ENCODE measurements at regions not wholly inside any gene's neighbourhood (a gene's known extent, or its start where the extent isn't known, plus 50 kb on each side); places are given as distances from the start of the nearest gene placed in this dataset.
"Not testable (repeated sequence)": the region's sequence is repeated elsewhere in the genome, so short reads cannot be mapped to it uniquely, and the experiment has no call there.

GRCh38 chr4:94068753-94069719 lies 138.6 kb upstream of the SMARCAD1 start:
- Histone ChIP-seq H3K4me3 (ENCODE audit: low read length) (no peak overlapping the region), H3K4me1 (ENCODE audit: control insufficient read depth, insufficient read depth, low read length) (no peaks in the 10 kb centered on the region), H3K36me3 (ENCODE audit: control insufficient read depth, insufficient read depth, low read length) (no peaks in the 10 kb centered on the region), H3K27me3 (ENCODE audit: control insufficient read depth, insufficient read depth, low read length) (no peaks in the 10 kb centered on the region), H3K27ac (ENCODE audit: low read length) (no peak overlapping the region), H3K9me3 (ENCODE audit: control insufficient read depth, insufficient read depth, low read length) (no peaks in the 10 kb centered on the region)
- no peaks in the 10 kb centered on the region for H3K4me1 Mint-ChIP-seq
- no peaks in the 10 kb centered on the region for H3K36me3 Mint-ChIP-seq
- peaks cover 6 to 10% of the 10 kb centered on the region in 2 donors for H3K9me3 Mint-ChIP-seq
- no peak overlapping the region for H3K27ac Mint-ChIP-seq
- intact Hi-C loops (cut with micrococcal nuclease): no loop called here
- DNase-seq (no peak), ATAC-seq (no peak)
- no peak overlapping the region for H3K4me3 Mint-ChIP-seq
- TF ChIP-seq CTCF (IDR thresholded peaks at IDR 0.05): no peak
- 88% methylated on average over 7 of the region's 8 CpGs for WGBS (ENCODE audit: insufficient coverage)
- no peaks in the 10 kb centered on the region for H3K27me3 Mint-ChIP-seq (ENCODE audit: low read depth in 2 of 2)

- DNase-seq: no peak
- Histone ChIP-seq H3K36me3 (ENCODE audit: control insufficient read depth, insufficient read depth, low read length) (no peaks in the 10 kb centered on the region), H3K27ac (ENCODE audit: low read length) (no peak overlapping the region), H3K4me1 (ENCODE audit: control insufficient read depth, insufficient read depth, low read length) (no peaks in the 10 kb centered on the region), H3K27me3 (ENCODE audit: control insufficient read depth, insufficient read depth, low read length) (no peaks in the 10 kb centered on the region), H3K9me3 (ENCODE audit: control insufficient read depth, insufficient read depth, low read length) (peaks cover 6% of the 10 kb centered on the region), H3K4me3 (ENCODE audit: low read length) (no peak overlapping the region)
- Mint-ChIP-seq H3K9me3 (peaks cover 3 to 7% of the 10 kb centered on the region in 2 donors), H3K27me3 (ENCODE audit: low read depth in 2 of 2) (no peaks in the 10 kb centered on the region), H3K27ac (no peak overlapping the region), H3K4me1 (no peaks in the 10 kb centered on the region), H3K36me3 (no peaks in the 10 kb centered on the region), H3K4me3 (no peak overlapping the region)
- 45% methylated on average over 1 of the region's 1 CpG for WGBS (ENCODE audit: insufficient coverage)
- intact Hi-C loops (cut with micrococcal nuclease): no loop called here
- TF ChIP-seq CTCF (IDR thresholded peaks at IDR 0.05): no peak
- no peak for ATAC-seq
These were observed 131.2 kb upstream of the SMARCAD1 start for GRCh38 chr4:94076498-94076897.

- Mint-ChIP-seq H3K27me3 (ENCODE audit: low read depth in 2 of 2) (no peaks in the 10 kb centered on the region), H3K27ac (no peak overlapping the region), H3K9me3 (peaks cover 18 to 29% of the 10 kb centered on the region in 2 donors), H3K4me1 (no peaks in the 10 kb centered on the region), H3K36me3 (no peaks in the 10 kb centered on the region), H3K4me3 (no peak overlapping the region)
- no peak for ATAC-seq
- Histone ChIP-seq H3K4me3 (ENCODE audit: low read length) (no peak overlapping the region), H3K9me3 (ENCODE audit: control insufficient read depth, insufficient read depth, low read length) (peaks cover 6% of the 10 kb centered on the region), H3K27ac (ENCODE audit: low read length) (no peak overlapping the region), H3K36me3 (ENCODE audit: control insufficient read depth, insufficient read depth, low read length) (no peaks in the 10 kb centered on the region), H3K4me1 (ENCODE audit: control insufficient read depth, insufficient read depth, low read length) (no peaks in the 10 kb centered on the region), H3K27me3 (ENCODE audit: control insufficient read depth, insufficient read depth, low read length) (no peaks in the 10 kb centered on the region)
- no peak for TF ChIP-seq CTCF (IDR thresholded peaks at IDR 0.05)
- intact Hi-C loops (cut with micrococcal nuclease): no loop called here
- WGBS (ENCODE audit: insufficient coverage): 79% methylated on average over 3 of the region's 3 CpGs
- no peak for DNase-seq
These were observed 123.5 kb upstream of the SMARCAD1 start for GRCh38 chr4:94084155-94084554.

- peaks cover 13 to 24% of the 10 kb centered on the region in 2 donors for H3K9me3 Mint-ChIP-seq
- DNase-seq; ATAC-seq; H3K4me1 Mint-ChIP-seq; H3K9me3 ChIP-seq (ENCODE audit: control insufficient read depth, insufficient read depth, low read length); H3K4me3 ChIP-seq (ENCODE audit: low read length); H3K4me1 ChIP-seq (ENCODE audit: control insufficient read depth, insufficient read depth, low read length); H3K27me3 ChIP-seq (ENCODE audit: control insufficient read depth, insufficient read depth, low read length); H3K36me3 ChIP-seq (ENCODE audit: control insufficient read depth, insufficient read depth, low read length); intact Hi-C loops (cut with micrococcal nuclease); H3K27ac Mint-ChIP-seq; H3K27me3 Mint-ChIP-seq (ENCODE audit: low read depth in 2 of 2); H3K36me3 Mint-ChIP-seq; H3K4me3 Mint-ChIP-seq; H3K27ac ChIP-seq (ENCODE audit: low read length): not testable (repeated sequence)
- 82% methylated on average over 7 of the region's 8 CpGs for WGBS (ENCODE audit: insufficient coverage)
These were observed 108.5 kb upstream of the SMARCAD1 start for GRCh38 chr4:94099141-94099540.

All from natural killer cell (primary cell).